Skeletal muscle satellite cell (primary cell): ENCODE measurements at regions not wholly inside any gene's neighbourhood (a gene's known extent, or its start where the extent isn't known, plus 50 kb on each side); places are given as distances from the start of the nearest gene placed in this dataset.

Source experiments
- H3K27me3 ChIP-seq: 2 replicates; pipeline ENCODE4 v1.7.0; 2013; ENCODE audit warnings: low read length; ENCODE audit not compliant: control insufficient read depth, insufficient read depth
- H3K36me3 ChIP-seq: 2 replicates; pipeline ENCODE4 v1.7.0; 2013; ENCODE audit warnings: mild to moderate bottlenecking, control low read depth, low read length; ENCODE audit not compliant: insufficient read depth
- H3K4me1 ChIP-seq: 2 replicates; pipeline ENCODE4 v1.7.0; 2013; ENCODE audit warnings: low read length; ENCODE audit not compliant: control insufficient read depth, insufficient read depth
- H3K4me2 ChIP-seq: 2 replicates; pipeline ENCODE4 v1.7.0; 2013; ENCODE audit warnings: mild to moderate bottlenecking, low read length
- H3K4me3 ChIP-seq: 2 replicates; pipeline ENCODE4 v1.7.0; 2013; ENCODE audit warnings: low read length
- H3K9ac ChIP-seq: 2 replicates; pipeline ENCODE4 v1.7.0; 2013; ENCODE audit warnings: mild to moderate bottlenecking, low read depth, low read length, moderate library complexity
- H3K9me3 ChIP-seq: replicated peaks from 2 replicates; pipeline ENCODE4 v1.7.0; 2013; ENCODE audit warnings: mild to moderate bottlenecking, control low read depth, low read length

DNA sequence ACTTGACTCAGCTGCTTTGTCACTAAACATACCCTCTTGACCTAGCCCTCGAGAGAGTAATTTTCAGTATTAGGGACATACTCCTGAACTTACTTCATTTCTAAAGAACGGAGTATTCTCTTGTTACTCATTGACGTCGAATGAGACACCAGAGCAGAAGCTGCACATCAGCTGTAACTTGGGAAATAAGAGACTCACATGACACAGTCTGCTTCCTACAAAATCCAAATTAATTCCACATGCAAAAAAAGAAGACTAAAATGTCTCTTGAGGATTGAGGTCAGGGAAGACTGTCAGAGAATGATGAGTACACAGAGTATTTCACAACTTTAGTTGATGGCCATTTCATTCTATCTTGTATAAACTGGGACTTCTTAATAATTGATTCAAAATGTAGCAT lies 114.7 kb upstream of the EGFR start:
- Histone ChIP-seq H3K27me3 (no peaks in the 10 kb centered on the region), H3K36me3 (no peaks in the 10 kb centered on the region), H3K9ac (peak overlapping the region; percentile 52), H3K4me1 (peaks cover 34% of the 10 kb centered on the region), H3K9me3 (no peaks in the 10 kb centered on the region), H3K4me3 (no peak overlapping the region), H3K4me2 (peak overlapping the region; percentile 59)

- Histone ChIP-seq H3K9ac (no peak overlapping the region), H3K4me2 (no peak overlapping the region), H3K36me3 (no peaks in the 10 kb centered on the region), H3K4me3 (no peak overlapping the region), H3K9me3 (peaks cover 2% of the 10 kb centered on the region), H3K27me3 (no peaks in the 10 kb centered on the region), H3K4me1 (peaks cover 33% of the 10 kb centered on the region)
Observed at GRCh38 chr7:54904986-54905385, 113.8 kb upstream of the EGFR start.

- Histone ChIP-seq H3K4me2 (no peak overlapping the region), H3K9ac (no peak overlapping the region), H3K27me3 (no peaks in the 10 kb centered on the region), H3K36me3 (no peaks in the 10 kb centered on the region), H3K4me1 (peaks cover 33% of the 10 kb centered on the region), H3K9me3 (peaks cover 6% of the 10 kb centered on the region), H3K4me3 (no peak overlapping the region)
Observed at GRCh38 chr7:54906963-54907362, 111.9 kb upstream of the EGFR start.

DNA sequence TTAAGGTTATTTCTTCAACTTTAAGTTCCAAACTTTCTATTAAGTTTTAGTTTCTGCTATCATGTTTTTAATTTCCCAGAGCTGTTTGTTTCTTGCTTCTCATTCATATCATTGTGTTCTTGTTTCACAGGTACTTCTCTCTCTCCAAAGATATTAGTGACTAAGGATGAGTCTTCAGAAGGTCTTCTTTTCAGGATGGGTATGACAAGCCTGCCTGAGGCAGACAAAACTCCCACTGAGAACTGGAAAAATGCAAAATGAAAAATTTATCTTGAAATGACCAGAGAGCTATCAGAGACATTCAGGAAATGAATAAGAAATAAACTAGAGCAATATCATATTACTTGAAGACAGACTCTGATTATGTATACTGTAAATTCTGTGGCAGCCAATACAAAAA lies 110.8 kb upstream of the EGFR start:
- H3K27me3 ChIP-seq, result no peaks in the 10 kb centered on the region
- no peak overlapping the region for H3K4me2 ChIP-seq
- peaks cover 33% of the 10 kb centered on the region for H3K4me1 ChIP-seq
- no peak overlapping the region for H3K9ac ChIP-seq
- H3K4me3 ChIP-seq, result no peak overlapping the region
- H3K9me3 ChIP-seq, result peaks cover 6% of the 10 kb centered on the region
- H3K36me3 ChIP-seq, result no peaks in the 10 kb centered on the region

GRCh38 chr7:54908760-54909438 lies 109.9 kb upstream of the EGFR start:
- no peak overlapping the region for H3K9ac ChIP-seq
- peaks cover 27% of the 10 kb centered on the region for H3K4me1 ChIP-seq
- H3K4me2 ChIP-seq, result no peak overlapping the region
- no peaks in the 10 kb centered on the region for H3K36me3 ChIP-seq
- no peak overlapping the region for H3K4me3 ChIP-seq
- no peaks in the 10 kb centered on the region for H3K27me3 ChIP-seq
- peaks cover 6% of the 10 kb centered on the region for H3K9me3 ChIP-seq

- Histone ChIP-seq H3K9me3 (no peaks in the 10 kb centered on the region), H3K4me1 (peaks cover 11% of the 10 kb centered on the region), H3K9ac (no peak overlapping the region), H3K27me3 (no peaks in the 10 kb centered on the region), H3K4me3 (no peak overlapping the region), H3K36me3 (no peaks in the 10 kb centered on the region), H3K4me2 (no peak overlapping the region)
Observed at GRCh38 chr7:54915870-54916598, 102.8 kb upstream of the EGFR start.

GRCh38 chr7:54917613-54918391 lies 101.0 kb upstream of the EGFR start:
- H3K4me1 ChIP-seq, result peaks cover 15% of the 10 kb centered on the region
- H3K27me3 ChIP-seq, result no peaks in the 10 kb centered on the region
- H3K4me3 ChIP-seq, result no peak overlapping the region
- no peak overlapping the region for H3K4me2 ChIP-seq
- no peak overlapping the region for H3K9ac ChIP-seq
- no peaks in the 10 kb centered on the region for H3K36me3 ChIP-seq
- H3K9me3 ChIP-seq, result no peaks in the 10 kb centered on the region

GRCh38 chr7:54921116-54921515 lies 97.7 kb upstream of the EGFR start:
- no peak overlapping the region for H3K9ac ChIP-seq
- no peaks in the 10 kb centered on the region for H3K9me3 ChIP-seq
- no peak overlapping the region for H3K4me3 ChIP-seq
- H3K36me3 ChIP-seq, result no peaks in the 10 kb centered on the region
- H3K4me1 ChIP-seq, result peaks cover 15% of the 10 kb centered on the region
- no peak overlapping the region for H3K4me2 ChIP-seq
- no peaks in the 10 kb centered on the region for H3K27me3 ChIP-seq

DNA sequence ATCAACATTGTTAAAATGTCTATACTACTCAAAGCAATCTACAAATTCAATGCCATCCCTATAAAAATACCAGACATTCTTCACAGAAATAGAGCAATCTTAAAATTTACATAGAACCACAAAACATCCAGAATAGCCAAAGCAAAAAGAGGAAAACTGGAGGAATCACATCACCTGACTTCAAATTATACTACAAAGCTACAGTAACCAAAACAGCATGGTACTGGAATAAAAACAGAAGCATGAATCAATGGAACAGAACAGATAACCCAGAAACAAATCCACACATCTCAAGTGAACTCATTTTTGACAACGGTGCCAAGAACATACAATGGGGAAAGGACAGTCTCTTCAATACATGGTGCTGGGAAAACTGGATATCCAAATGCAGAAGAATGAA lies 87.3 kb upstream of the EGFR start:
- Histone ChIP-seq H3K9ac (no peak overlapping the region), H3K4me3 (no peak overlapping the region), H3K36me3 (no peaks in the 10 kb centered on the region), H3K27me3 (no peaks in the 10 kb centered on the region), H3K4me1 (peaks cover 9% of the 10 kb centered on the region), H3K9me3 (no peaks in the 10 kb centered on the region), H3K4me2 (no peak overlapping the region)

- peak overlapping the region; percentile 97 for H3K4me2 ChIP-seq
- no peaks in the 10 kb centered on the region for H3K9me3 ChIP-seq
- H3K9ac ChIP-seq, result peak overlapping the region; percentile 83
- H3K36me3 ChIP-seq, result no peaks in the 10 kb centered on the region
- H3K4me3 ChIP-seq, result peak overlapping the region; percentile 75
- no peaks in the 10 kb centered on the region for H3K27me3 ChIP-seq
- H3K4me1 ChIP-seq, result peaks cover 9% of the 10 kb centered on the region
Observed at GRCh38 chr7:54932818-54933543, 85.8 kb upstream of the EGFR start.

DNA sequence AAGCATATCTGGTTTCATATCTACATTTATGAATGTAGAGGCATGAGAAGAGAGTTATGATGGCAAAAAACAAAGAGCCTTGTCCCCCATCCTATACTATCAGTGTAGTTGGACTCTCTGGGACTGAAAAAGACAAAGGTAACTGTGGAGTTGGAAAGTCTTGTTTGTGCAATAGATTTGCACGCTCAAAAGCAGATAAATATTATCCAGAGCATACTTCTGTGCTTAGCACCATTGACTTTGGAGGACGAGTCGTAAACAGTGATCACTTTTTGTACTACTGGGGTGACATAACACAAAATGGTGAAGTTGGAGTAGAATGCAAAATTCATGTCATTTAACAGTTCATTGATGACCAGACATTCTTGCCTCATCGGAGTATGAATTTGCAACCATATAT lies 85.2 kb upstream of the EGFR start:
- no peaks in the 10 kb centered on the region for H3K9me3 ChIP-seq
- no peaks in the 10 kb centered on the region for H3K36me3 ChIP-seq
- peak overlapping the region; percentile 97 for H3K4me2 ChIP-seq
- H3K4me3 ChIP-seq, result peak overlapping the region; percentile 75
- peaks cover 9% of the 10 kb centered on the region for H3K4me1 ChIP-seq
- no peaks in the 10 kb centered on the region for H3K27me3 ChIP-seq
- H3K9ac ChIP-seq, result peak overlapping the region; percentile 83
